Inflammatory macrophage treated with lipopolysaccharide for 1 hour (primary cell): ENCODE measurements at regions not wholly inside any gene's neighbourhood (a gene's known extent, or its start where the extent isn't known, plus 50 kb on each side); places are given as distances from the start of the nearest gene placed in this dataset.
"Not testable (repeated sequence)": the region's sequence is repeated elsewhere in the genome, so short reads cannot be mapped to it uniquely, and the experiment has no call there.

Source experiments
- DNase-seq, 2 donors: peaks; one replicate each; pipeline ENCODE4 v3.0.0-alpha.2; 2020 to 2022

- no peak for DNase-seq
These were observed 408.1 kb downstream of the HTR1A start for GRCh38 chr5:63554191-63554590.

- no peak for DNase-seq
These were observed 409.2 kb downstream of the HTR1A start for GRCh38 chr5:63553073-63553472.

- no peak for DNase-seq
These were observed 426.2 kb downstream of the HTR1A start for GRCh38 chr5:63535840-63536602.

- DNase-seq = no peak
These were observed 438.0 kb downstream of the HTR1A start for GRCh38 chr5:63524281-63524680.

- no peak for DNase-seq
These were observed 446.2 kb downstream of the HTR1A start for GRCh38 chr5:63516006-63516405.

- no peak for DNase-seq
These were observed 462.0 kb downstream of the HTR1A start for GRCh38 chr5:63500242-63500641.

- no peak for DNase-seq
These were observed 467.0 kb downstream of the HTR1A start for GRCh38 chr5:63495225-63495624.

GRCh38 chr5:63483338-63483737 lies 478.9 kb downstream of the HTR1A start:
- DNase-seq = no peak

GRCh38 chr5:63473335-63473967 lies 488.8 kb downstream of the HTR1A start:
- no peak for DNase-seq

- no peak for DNase-seq
These were observed 506.0 kb downstream of the HTR1A start for GRCh38 chr5:63456279-63456678.

GRCh38 chr5:63451188-63451587 lies 511.1 kb downstream of the HTR1A start:
- no peak for DNase-seq

- DNase-seq = no peak
These were observed 522.7 kb downstream of the HTR1A start for GRCh38 chr5:63439537-63439936.

- no peak for DNase-seq
These were observed 552.5 kb downstream of the HTR1A start for GRCh38 chr5:63409737-63410136.

- DNase-seq = no peak
These were observed 553.3 kb downstream of the HTR1A start for GRCh38 chr5:63408984-63409383.

GRCh38 chr5:63401436-63402046 lies 560.7 kb downstream of the HTR1A start:
- DNase-seq = peak; percentile 9 to 53

- DNase-seq = no peak
These were observed 562.2 kb downstream of the HTR1A start for GRCh38 chr5:63400079-63400478.

- no peak for DNase-seq
These were observed 563.9 kb downstream of the HTR1A start for GRCh38 chr5:63398346-63398745.

GRCh38 chr5:63388188-63388587 lies 574.1 kb downstream of the HTR1A start:
- DNase-seq = not testable (repeated sequence)

GRCh38 chr5:63375851-63376250 lies 586.4 kb downstream of the HTR1A start:
- no peak for DNase-seq

GRCh38 chr5:63374085-63374484 lies 588.2 kb downstream of the HTR1A start:
- DNase-seq = no peak

GRCh38 chr5:63351164-63351563 lies 611.1 kb downstream of the HTR1A start:
- DNase-seq = no peak

GRCh38 chr5:63346451-63346850 lies 615.8 kb downstream of the HTR1A start:
- no peak for DNase-seq

- DNase-seq = no peak
These were observed 620.8 kb downstream of the HTR1A start for GRCh38 chr5:63341442-63341841.

GRCh38 chr5:63323926-63324325 lies 638.3 kb downstream of the HTR1A start:
- no peak for DNase-seq
